GM12878 (cell line): ENCODE measurements at regions not wholly inside any gene's neighbourhood (a gene's known extent, or its start where the extent isn't known, plus 50 kb on each side); places are given as distances from the start of the nearest gene placed in this dataset.

Experiments used
- ATAC-seq: fragments of 200-7000 bp; cut with Tn5 transposase; 3 replicates; pipeline ENCODE4 v1.9.1; 2020; ENCODE audit warnings: mild to moderate bottlenecking, moderate library complexity
- BruUV-seq: library from RNA; stranded (reverse); fragments of 400-500 nt; replicated peaks from 2 replicates; lab custom pipeline; 2021; lab: Mats Ljungman, UMichigan
- CTCF ChIA-PET: fragments of 300-600 bp; sonication (Branson Sonifier 250); formaldehyde crosslinking; extraction: SDS; loops from one replicate; lab custom pipeline; 2021; ENCODE audit warnings: inconsistent platforms; lab: Yijun Ruan, JAX
- POLR2A ChIA-PET: fragments of 350-600 bp; formaldehyde crosslinking; extraction: SDS; loops from one replicate; lab custom pipeline; 2021; ENCODE audit warnings: inconsistent platforms; lab: Charles Lee
- RAD21 ChIA-PET: fragments of 300-600 bp; sonication (Branson Sonifier 250); formaldehyde crosslinking; loops from one replicate; lab custom pipeline; 2023; ENCODE audit warnings: antibody characterized with exemption; ENCODE audit not compliant: unreplicated experiment; lab: Charles Lee
- SMC1A ChIA-PET: fragments of 300-600 bp; sonication (Branson Sonifier 250); formaldehyde crosslinking; loops from one replicate; lab custom pipeline; 2023; ENCODE audit not compliant: unreplicated experiment, uncharacterized antibody; lab: Charles Lee
- DNase-seq: peaks from one replicate; pipeline ENCODE4 v3.0.0-alpha.2; 2011; ENCODE audit warnings: low read depth, low spot score
- FAIRE-seq: peaks from 3 replicates; lab custom pipeline; 2011; peaks lifted over from hg19 to GRCh38; lab: Jason Lieb, UNC
- H2AFZ ChIP-seq: 2 replicates; pipeline ENCODE4 v1.6.0; 2011; ENCODE audit warnings: low read depth, low read length, control low read depth; ENCODE audit not compliant: control insufficient read depth
- H3K27ac ChIP-seq: 2 replicates; pipeline ENCODE4 v1.5.1; 2011; ENCODE audit warnings: control low read depth; ENCODE audit not compliant: control insufficient read depth, insufficient read depth
- H3K27me3 ChIP-seq, 2 experiments: replicated peaks in 1 of 2; 2 replicates each; pipeline versions ENCODE4 v1.6.0 to v1.6.1; 2011; ENCODE audit warnings: low read length in 1 of 2; ENCODE audit not compliant: control insufficient read depth in 2 of 2, insufficient read depth in 2 of 2
- H3K36me3 ChIP-seq, 2 experiments: 2 replicates each; pipeline ENCODE4 v1.5.1; 2011; ENCODE audit warnings: low read length in 1 of 2; ENCODE audit not compliant: control insufficient read depth in 2 of 2, insufficient read depth in 2 of 2
- H3K4me1 ChIP-seq: 2 replicates; pipeline ENCODE4 v1.6.1; 2011; ENCODE audit warnings: mild to moderate bottlenecking, low read length, moderate library complexity, mixed read lengths; ENCODE audit not compliant: control insufficient read depth, insufficient read depth
- H3K4me2 ChIP-seq: 2 replicates; pipeline ENCODE4 v1.6.0; 2011; ENCODE audit warnings: control low read depth; ENCODE audit not compliant: control insufficient read depth, insufficient read depth
- H3K4me3 ChIP-seq: fragments of 200-600 bp; sonication (generic); 2 replicates; pipeline ENCODE4 v1.5.1; 2016
- H3K79me2 ChIP-seq: 2 replicates; pipeline ENCODE4 v1.6.0; 2011; ENCODE audit warnings: low read length; ENCODE audit not compliant: control insufficient read depth, insufficient read depth
- H3K9ac ChIP-seq: 2 replicates; pipeline ENCODE4 v1.8.0; 2011; ENCODE audit warnings: low read length, control low read depth, mixed read lengths; ENCODE audit not compliant: control insufficient read depth, insufficient read depth
- H3K9me3 ChIP-seq: replicated peaks from 3 replicates; pipeline ENCODE4 v1.5.1; 2011; ENCODE audit warnings: mild to moderate bottlenecking, low read length; ENCODE audit not compliant: control insufficient read depth, insufficient read depth
- H4K20me1 ChIP-seq: 2 replicates; pipeline ENCODE4 v1.6.0; 2011; ENCODE audit not compliant: control insufficient read depth, insufficient read depth
- BHLHE40 ChIP-seq, 2 experiments: fragments of 450-650 bp in 1 of 2; IDR thresholded peaks; 2 replicates each; pipeline ENCODE4 v1.6.1; 2011 to 2017; ENCODE audit warnings: low read depth in 2 of 2, borderline replicate concordance in 1 of 2, improper control_type of control experiment in 1 of 2, low read length in 1 of 2, mild to moderate bottlenecking in 1 of 2
- BRCA1 ChIP-seq: IDR thresholded peaks from 2 replicates; pipeline ENCODE4 v1.6.1; 2011; ENCODE audit warnings: low read depth, low read length, improper control_type of control experiment
- EZH2 ChIP-seq: IDR thresholded peaks from 2 replicates; pipeline ENCODE4 v1.6.1; 2012; ENCODE audit warnings: low read depth, mild to moderate bottlenecking, control low read depth, inconsistent platforms, low read length, borderline replicate concordance; ENCODE audit not compliant: control insufficient read depth
- FOS ChIP-seq: IDR thresholded peaks from 3 replicates; pipeline ENCODE4 v1.6.1; 2011; ENCODE audit warnings: borderline replicate concordance; ENCODE audit not compliant: insufficient read length; ENCODE audit errors: extremely low read depth
- MTA2 ChIP-seq: fragments of 450-650 bp; IDR thresholded peaks from 2 replicates; pipeline ENCODE4 v1.6.1; 2016; ENCODE audit warnings: low read depth, mild to moderate bottlenecking, moderate library complexity
- RB1 ChIP-seq: fragments of 450-650 bp; formaldehyde crosslinking; IDR thresholded peaks from 2 replicates; pipeline ENCODE4 v1.6.1; 2017; ENCODE audit warnings: mild to moderate bottlenecking, borderline replicate concordance
- TCF12 ChIP-seq: IDR thresholded peaks from 2 replicates; pipeline ENCODE4 v1.6.1; 2011; ENCODE audit warnings: low read depth, mild to moderate bottlenecking, low read length
- ZNF622 ChIP-seq: fragments of 450-650 bp; IDR thresholded peaks from 2 replicates; pipeline ENCODE4 v1.6.1; 2017; ENCODE audit warnings: mild to moderate bottlenecking, inconsistent platforms
- WGBS: methylation state at CpG from one replicate; pipeline ENCODE4 v1.1.6; 2016; ENCODE audit warnings: low lambda C conversion rate; ENCODE audit not compliant: insufficient replicate concordance, insufficient coverage; ENCODE audit errors: missing lambda C conversion rate; 5-methylcytosine and 5-hydroxymethylcytosine counted together
- in situ Hi-C: fragments of 300-500 bp; cut with MboI; formaldehyde crosslinking; loops from 9 replicates; pipeline ENCODE4 v1.14.3; 2018; ENCODE audit warnings: mixed read lengths
- intact Hi-C: fragments of 100-400 bp; cut with micrococcal nuclease; formaldehyde crosslinking; loops from one replicate; pipeline ENCODE4 v1.14.2; 2022; ENCODE audit not compliant: unreplicated experiment
- TF ChIP-seq, protein P1 (sequence below): IDR thresholded peaks from 2 replicates; pipeline ENCODE4 v1.6.1; 2011; ENCODE audit warnings: mild to moderate bottlenecking, low read depth, low read length, moderate library complexity; ENCODE audit not compliant: insufficient replicate concordance
- TF ChIP-seq, protein P2 (sequence below): IDR thresholded peaks from 2 replicates; pipeline ENCODE4 v1.6.1; 2011; ENCODE audit warnings: borderline replicate concordance, low read depth, mild to moderate bottlenecking, moderate library complexity, low read length; ENCODE audit not compliant: insufficient read depth, poor library complexity, severe bottlenecking
- TF ChIP-seq, protein P3 (sequence below): fragments of 450-650 bp; IDR thresholded peaks from 2 replicates; pipeline ENCODE4 v1.6.1; 2017; ENCODE audit warnings: mild to moderate bottlenecking

DNA sequence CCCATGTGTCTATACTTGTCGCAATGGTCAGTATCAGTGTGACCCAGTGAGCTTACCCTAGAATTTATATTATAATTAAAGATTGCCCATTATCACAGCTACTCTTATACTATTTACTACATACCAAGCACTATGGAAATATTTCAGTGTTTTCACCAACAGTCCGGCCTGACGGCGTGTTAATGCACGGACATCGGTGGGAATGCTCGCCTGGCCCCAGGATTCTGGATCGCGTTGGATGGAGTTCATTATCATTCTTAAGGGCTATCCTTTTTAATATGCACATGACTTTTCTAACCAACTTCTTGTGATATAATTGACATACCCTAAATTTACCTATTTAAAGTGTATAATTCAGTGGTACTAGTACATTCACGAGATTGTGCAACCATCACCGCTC, 51.8 kb upstream of the AFDN start:
- DNase-seq (no peak), FAIRE-seq (no peak), ATAC-seq (no peak)
- POLR2A ChIA-PET, result no interaction called here
- Histone ChIP-seq H3K27ac (no peak overlapping the region), H3K4me2 (no peak overlapping the region), H3K9ac (no peak overlapping the region), H3K9me3 (no peaks in the 10 kb centered on the region), H3K4me1 (no peaks in the 10 kb centered on the region), H3K27me3 (no peaks in the 10 kb centered on the region; a peak in 1 of 4 replicates), H3K36me3 (no peaks in the 10 kb centered on the region), H4K20me1 (no peaks in the 10 kb centered on the region), H3K79me2 (no peaks in the 10 kb centered on the region), H3K4me3 (no peak overlapping the region), H2AFZ (no peak overlapping the region)
- in situ Hi-C loops (no loop called here), intact Hi-C loops (no loop called here)
- TF ChIP-seq BRCA1, result no peak
- TF ChIP-seq, protein P1, sequence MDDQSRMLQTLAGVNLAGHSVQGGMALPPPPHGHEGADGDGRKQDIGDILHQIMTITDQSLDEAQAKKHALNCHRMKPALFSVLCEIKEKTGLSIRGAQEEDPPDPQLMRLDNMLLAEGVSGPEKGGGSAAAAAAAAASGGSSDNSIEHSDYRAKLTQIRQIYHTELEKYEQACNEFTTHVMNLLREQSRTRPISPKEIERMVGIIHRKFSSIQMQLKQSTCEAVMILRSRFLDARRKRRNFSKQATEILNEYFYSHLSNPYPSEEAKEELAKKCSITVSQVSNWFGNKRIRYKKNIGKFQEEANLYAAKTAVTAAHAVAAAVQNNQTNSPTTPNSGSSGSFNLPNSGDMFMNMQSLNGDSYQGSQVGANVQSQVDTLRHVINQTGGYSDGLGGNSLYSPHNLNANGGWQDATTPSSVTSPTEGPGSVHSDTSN, result no peak
- no peak for TF ChIP-seq EZH2
- TF ChIP-seq BHLHE40 (IDR thresholded peaks at IDR 0.05; ENCODE audit: borderline replicate concordance in 1 of 2, low read depth in 2 of 2, low read length in 1 of 2), result no peak
- SMC1A ChIA-PET, result no interaction called here
- WGBS, result 89% methylated on average over 11 of the region's 11 CpGs
- CTCF ChIA-PET, result no interaction called here
- RAD21 ChIA-PET, result no interaction called here
- BruUV-seq, result no TSS peak

DNA sequence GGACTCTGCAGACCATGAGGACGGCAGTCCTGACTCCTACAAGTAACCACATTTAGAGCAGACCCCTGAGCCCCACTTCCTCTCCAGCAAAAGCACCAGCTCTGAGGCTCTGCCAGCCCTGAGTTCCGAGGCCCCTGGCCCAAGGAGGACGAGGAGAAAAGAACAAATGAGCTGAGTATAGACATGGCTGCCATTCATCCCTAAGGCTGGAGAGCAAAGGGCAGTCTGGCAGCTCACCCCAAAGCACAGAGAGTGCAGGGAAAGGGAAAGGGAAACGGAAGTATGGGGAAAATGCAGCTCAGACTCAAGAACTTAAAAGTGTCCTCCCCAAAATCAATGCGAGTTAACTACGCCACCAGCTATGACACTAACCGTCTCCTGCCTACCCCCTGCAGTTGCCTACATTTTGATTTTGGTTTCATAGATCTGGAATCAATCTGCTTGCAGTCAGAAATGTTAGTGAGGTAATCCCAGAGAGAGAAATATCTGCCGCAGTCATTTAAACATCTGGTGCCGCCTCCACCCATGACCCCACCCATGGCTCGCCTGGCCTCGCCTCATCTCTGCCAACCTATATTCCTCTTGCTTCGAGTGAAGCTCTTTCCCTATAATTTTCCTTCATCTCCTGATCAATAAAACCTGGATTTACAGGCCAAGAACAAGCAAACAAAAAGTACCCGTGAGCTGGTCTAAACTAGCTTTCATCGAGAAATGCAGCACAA, 49.6 kb upstream of the AFDN start:
- CTCF ChIA-PET, result no interaction called here
- no peak for ATAC-seq
- WGBS, result 53% methylated on average over 14 of the region's 14 CpGs
- TF ChIP-seq ZNF622 (no peak), TCF12 (no peak), FOS (no peak), BHLHE40 (IDR thresholded peaks at IDR 0.05; ENCODE audit: borderline replicate concordance in 1 of 2, low read depth in 2 of 2, low read length in 1 of 2) (no peak), MTA2 (no peak), RB1 (no peak), BRCA1 (no peak)
- TF ChIP-seq, protein P2, sequence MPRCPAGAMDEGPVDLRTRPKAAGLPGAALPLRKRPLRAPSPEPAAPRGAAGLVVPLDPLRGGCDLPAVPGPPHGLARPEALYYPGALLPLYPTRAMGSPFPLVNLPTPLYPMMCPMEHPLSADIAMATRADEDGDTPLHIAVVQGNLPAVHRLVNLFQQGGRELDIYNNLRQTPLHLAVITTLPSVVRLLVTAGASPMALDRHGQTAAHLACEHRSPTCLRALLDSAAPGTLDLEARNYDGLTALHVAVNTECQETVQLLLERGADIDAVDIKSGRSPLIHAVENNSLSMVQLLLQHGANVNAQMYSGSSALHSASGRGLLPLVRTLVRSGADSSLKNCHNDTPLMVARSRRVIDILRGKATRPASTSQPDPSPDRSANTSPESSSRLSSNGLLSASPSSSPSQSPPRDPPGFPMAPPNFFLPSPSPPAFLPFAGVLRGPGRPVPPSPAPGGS, result no peak
- TF ChIP-seq, protein P3, sequence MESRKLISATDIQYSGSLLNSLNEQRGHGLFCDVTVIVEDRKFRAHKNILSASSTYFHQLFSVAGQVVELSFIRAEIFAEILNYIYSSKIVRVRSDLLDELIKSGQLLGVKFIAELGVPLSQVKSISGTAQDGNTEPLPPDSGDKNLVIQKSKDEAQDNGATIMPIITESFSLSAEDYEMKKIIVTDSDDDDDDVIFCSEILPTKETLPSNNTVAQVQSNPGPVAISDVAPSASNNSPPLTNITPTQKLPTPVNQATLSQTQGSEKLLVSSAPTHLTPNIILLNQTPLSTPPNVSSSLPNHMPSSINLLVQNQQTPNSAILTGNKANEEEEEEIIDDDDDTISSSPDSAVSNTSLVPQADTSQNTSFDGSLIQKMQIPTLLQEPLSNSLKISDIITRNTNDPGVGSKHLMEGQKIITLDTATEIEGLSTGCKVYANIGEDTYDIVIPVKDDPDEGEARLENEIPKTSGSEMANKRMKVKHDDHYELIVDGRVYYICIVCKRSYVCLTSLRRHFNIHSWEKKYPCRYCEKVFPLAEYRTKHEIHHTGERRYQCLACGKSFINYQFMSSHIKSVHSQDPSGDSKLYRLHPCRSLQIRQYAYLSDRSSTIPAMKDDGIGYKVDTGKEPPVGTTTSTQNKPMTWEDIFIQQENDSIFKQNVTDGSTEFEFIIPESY, result no peak

More for the DNA sequence above, 49.6 kb upstream of the AFDN start:
- no peak for FAIRE-seq
- ChIA-PET POLR2A (no interaction called here), SMC1A (interaction anchor here (1.0 kb wide), 1 partner anchor 118 kb away, joined by 3 read pairs; no protein-coding TSS in a partner anchor), RAD21 (no interaction called here)
- DNase-seq, result no peak
- Histone ChIP-seq H3K4me1 (no peaks in the 10 kb centered on the region), H3K36me3 (no peaks in the 10 kb centered on the region), H2AFZ (no peak overlapping the region), H3K27me3 (no peaks in the 10 kb centered on the region; a peak in 1 of 4 replicates), H3K27ac (no peak overlapping the region), H4K20me1 (no peaks in the 10 kb centered on the region), H3K9ac (no peak overlapping the region), H3K4me2 (no peak overlapping the region), H3K79me2 (no peaks in the 10 kb centered on the region), H3K9me3 (no peaks in the 10 kb centered on the region), H3K4me3 (no peak overlapping the region)
- in situ Hi-C loops (no loop called here), intact Hi-C loops (no loop called here)
- BruUV-seq, result no TSS peak
